ENCODE measurements at regions not wholly inside any gene's neighbourhood (a gene's known extent, or its start where the extent isn't known, plus 50 kb on each side); places are given as distances from the start of the nearest gene placed in this dataset.
"Not testable (repeated sequence)": the region's sequence is repeated elsewhere in the genome, so short reads cannot be mapped to it uniquely, and the experiment has no call there.

DNA sequence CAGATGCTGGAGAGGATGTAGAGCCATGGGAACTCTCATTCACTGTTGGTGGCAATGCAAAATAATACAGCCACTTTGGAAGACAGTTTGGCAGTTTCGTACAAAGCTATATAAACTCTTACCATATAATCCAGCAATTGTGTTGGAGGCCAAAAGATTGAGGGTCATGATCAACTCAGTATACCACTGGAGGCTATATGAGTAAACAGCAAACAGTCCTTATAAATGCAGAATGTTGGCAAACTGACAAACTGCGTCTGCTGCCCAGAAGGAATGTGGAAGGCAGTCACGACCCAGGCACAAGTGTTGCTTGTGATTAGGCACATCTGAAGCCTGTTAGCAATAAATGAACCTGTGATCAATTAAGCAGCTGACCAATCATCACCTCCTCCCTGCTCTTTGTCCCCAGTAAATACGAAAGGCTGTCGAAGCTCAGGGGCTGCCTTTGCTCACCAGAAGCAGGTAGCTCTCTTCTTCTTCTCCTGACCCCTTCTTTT, 98.1 kb upstream of the SPOPL start:
- no peak for DNase-seq

- no peak for DNase-seq
Observed at GRCh38 chr2:138414014-138414413, 87.6 kb upstream of the SPOPL start.

DNA sequence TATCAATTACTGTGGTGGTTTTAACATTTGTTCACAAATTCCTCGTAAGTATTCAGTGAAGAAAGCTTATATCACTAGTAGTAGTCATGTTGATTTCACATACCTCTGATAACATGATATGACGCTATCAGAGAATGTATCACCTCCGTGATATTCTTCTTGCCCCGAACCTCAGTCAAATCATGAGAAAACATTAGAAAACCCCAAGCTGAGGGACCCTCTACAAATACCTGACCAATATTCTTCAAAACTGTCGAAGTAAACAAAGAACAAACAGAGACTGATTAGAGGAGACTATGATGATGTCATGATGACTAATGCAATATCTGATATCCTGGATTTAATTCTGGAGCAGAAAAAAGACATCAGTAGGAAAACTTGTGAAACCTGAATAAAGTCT, 85.6 kb upstream of the SPOPL start:
- no peak for DNase-seq

- no peak for DNase-seq
Observed at GRCh38 chr2:138418453-138418852, 83.1 kb upstream of the SPOPL start.

DNA sequence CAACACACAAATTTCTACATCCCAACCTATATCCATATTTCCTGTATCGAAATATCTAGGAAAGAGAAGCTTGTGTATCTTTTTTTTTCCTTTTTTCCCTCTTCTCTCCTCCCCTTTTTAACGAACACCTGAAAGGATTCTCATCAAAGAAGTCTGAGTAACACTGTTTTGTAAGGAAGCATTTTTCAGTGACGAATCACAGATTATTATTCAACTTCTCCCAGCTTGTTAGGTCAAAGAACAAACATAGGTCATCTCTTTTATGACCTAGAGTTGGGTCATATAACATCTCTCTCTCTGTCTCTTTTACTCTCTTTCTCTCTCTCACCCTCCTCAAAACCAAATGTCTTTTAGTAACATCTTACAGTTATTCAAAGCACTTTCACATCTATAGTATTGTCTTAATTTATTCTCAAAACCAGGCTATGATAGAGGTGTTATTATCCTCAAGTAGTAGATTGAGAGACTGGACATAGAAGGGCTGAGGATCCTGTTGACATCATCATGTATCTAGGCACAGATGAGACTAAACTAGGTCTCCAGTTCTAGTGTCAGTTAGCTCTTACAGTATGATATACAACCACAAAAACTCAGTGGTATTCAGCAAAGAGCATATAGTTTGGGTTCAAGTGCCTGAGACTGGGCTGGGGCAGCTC, 80.1 kb upstream of the SPOPL start:
- no peak for DNase-seq

DNA sequence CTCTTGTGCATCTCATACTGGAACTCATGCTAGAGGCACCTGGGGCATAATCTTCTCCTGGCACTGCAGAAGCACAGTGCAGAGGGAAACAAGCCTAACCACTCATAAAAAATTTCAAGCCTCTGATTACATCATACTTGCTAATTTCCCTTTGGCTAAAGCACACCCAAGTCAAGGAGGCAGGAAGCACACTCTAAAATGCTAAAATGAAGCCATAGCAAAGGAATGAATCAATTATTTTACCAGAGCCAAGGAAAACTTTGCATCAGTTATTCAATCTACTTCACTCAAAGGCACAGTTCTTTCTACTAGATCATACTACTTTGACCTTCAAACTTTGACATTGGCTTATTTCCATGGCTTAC, 79.6 kb upstream of the SPOPL start:
- DNase-seq: no peak

- no peak for DNase-seq
Observed at GRCh38 chr2:138423198-138423597, 78.4 kb upstream of the SPOPL start.

GRCh38 chr2:138423745-138424144, 77.8 kb upstream of the SPOPL start:
- no peak for DNase-seq

DNA sequence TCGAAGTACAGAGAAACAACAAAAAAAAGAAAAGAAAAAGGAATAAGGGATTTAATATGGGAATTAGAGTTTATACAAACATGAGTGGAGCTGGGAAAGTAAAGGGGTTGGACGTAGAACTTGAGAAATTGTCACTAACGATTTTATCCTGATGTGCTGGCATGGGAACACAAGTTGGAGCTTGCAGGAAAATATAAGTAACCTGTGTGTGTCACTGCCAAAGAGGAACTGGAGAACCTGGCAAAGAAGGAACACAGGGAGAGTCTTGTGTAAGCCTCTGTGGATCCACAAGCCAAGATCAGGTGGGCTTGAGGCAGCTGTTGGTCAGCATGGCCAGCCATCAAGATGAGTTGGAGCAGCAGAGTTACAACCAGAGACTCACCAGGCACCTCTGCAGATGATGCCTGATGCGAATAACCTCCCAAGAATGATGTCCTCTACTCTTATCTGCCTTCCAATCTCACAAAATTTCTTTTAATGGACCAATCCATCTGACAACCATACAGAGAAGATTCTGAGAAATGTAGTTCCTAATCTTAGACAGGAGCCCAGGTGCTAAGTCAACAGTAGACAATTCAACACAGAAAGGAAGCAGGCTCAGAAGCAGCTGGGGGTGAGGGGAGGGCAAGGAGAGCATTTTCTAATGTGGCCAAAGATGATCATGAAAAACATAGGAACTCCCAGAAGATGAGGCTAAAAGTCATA, 77.0 kb upstream of the SPOPL start:
- DNase-seq: no peak

GRCh38 chr2:138426116-138426515, 75.5 kb upstream of the SPOPL start:
- not testable (repeated sequence) for DNase-seq

GRCh38 chr2:138428710-138429440, 72.7 kb upstream of the SPOPL start:
- DNase-seq: no peak

DNA sequence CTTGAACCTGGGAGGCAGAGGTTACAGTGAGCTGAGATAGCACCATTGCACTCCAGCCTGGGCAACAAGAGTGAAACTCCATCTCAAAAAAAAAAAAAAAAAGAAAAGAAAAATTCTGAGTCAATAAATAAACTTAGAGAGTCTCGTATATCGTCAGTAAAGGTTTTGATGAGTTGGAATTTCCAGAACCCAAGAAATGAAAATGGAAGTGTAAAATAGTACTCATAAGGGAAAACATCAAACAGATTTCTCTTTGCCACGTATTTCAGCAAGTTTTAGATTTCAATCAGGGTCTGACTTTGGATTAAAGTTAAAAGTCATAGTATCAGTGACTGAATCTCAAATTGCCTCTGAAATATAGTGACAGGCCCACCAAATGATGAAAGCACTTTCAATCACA, 71.4 kb upstream of the SPOPL start:
- DNase-seq: no peak

- no peak for DNase-seq
Observed at GRCh38 chr2:138432971-138433370, 68.6 kb upstream of the SPOPL start.

DNA sequence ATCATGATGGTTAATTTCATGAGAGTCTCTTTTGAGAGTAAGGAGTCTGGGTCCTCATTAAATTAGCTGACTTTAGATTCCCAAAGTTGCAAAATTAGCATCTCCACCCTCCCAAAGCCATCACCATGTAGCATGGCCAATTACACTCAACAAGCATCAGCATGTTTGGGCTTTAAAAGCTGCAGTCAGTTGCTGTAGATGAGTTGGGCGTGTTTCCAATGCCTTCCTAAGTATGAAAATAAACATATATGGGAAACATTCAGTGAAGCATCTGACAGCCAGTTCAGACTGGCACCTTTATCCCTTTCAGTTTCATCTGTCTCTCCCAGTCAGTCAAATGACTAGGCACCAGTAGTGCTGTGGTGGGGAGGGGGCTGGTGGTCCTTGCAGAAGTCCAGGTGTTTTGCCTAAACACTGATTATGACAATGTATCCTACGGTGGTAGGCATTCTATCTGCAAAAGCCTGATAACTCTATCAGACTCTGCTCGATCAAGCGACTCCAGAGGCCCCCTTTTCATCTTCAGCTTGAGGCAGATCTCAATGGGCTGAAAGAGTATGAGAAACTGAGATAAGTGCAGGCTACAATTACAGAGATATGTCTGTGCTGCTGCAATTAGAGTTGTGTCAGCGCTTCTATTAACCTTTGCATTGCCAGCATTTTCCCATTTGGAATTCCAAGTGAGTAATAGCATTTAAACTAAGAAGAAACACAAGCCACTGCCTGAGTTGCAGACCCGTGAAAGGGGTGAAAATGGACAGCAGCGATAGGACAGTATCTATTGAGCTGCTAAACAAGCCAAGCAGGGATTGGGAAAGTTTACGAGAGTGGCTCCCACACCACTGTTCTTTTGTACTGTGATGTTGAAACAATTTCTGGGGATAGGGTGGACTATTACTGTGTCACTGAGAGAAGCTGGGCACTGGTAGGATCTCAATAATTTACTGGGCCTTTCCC, 67.3 kb upstream of the SPOPL start:
- no peak for DNase-seq

GRCh38 chr2:138435701-138436100, 65.9 kb upstream of the SPOPL start:
- no peak for DNase-seq

DNA sequence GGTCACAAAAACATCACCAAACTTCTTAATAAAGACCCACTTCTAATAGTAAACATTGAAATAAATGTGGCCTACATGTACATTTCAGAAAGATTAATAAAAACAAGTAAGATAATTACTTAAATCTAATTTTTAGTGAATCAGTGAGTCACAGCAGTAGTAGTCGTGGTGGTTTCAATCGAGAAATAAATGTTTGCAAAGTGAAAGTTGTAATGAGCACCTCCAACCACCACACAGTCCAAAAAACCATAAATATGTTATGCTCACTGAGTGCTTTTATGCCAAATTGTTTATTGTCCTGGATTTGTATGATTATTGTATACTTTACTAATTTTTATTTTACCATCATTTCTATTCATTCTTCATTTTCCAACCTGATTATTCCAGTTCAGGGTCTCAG, 61.8 kb upstream of the SPOPL start:
- DNase-seq: no peak

- DNase-seq: no peak
Observed at GRCh38 chr2:138440759-138441158, 60.8 kb upstream of the SPOPL start.

- DNase-seq: no peak
Observed at GRCh38 chr2:138441916-138442315, 59.7 kb upstream of the SPOPL start.

GRCh38 chr2:138444411-138444810, 57.2 kb upstream of the SPOPL start:
- DNase-seq: no peak

GRCh38 chr2:138445227-138445626, 56.3 kb upstream of the SPOPL start:
- no peak for DNase-seq

DNA sequence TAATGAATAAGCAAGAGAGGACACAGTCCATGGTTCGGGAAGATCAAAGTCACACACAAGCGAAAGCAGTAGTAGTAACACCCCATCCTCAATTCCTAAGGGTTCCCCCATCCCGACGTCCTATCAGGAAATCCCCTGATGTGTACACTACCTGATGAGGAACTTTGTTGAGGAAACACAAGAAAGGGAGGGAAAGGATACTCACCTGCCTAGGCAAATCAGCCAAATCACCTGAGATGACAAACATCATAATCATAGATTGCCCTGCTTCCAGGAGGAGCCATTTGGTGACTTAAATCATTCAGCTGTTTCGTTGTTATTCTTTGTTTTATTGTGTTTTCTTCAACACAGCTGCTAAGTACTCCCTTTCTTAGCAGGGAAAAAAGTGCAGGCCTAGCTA, 55.5 kb upstream of the SPOPL start:
- no peak for DNase-seq

DNA sequence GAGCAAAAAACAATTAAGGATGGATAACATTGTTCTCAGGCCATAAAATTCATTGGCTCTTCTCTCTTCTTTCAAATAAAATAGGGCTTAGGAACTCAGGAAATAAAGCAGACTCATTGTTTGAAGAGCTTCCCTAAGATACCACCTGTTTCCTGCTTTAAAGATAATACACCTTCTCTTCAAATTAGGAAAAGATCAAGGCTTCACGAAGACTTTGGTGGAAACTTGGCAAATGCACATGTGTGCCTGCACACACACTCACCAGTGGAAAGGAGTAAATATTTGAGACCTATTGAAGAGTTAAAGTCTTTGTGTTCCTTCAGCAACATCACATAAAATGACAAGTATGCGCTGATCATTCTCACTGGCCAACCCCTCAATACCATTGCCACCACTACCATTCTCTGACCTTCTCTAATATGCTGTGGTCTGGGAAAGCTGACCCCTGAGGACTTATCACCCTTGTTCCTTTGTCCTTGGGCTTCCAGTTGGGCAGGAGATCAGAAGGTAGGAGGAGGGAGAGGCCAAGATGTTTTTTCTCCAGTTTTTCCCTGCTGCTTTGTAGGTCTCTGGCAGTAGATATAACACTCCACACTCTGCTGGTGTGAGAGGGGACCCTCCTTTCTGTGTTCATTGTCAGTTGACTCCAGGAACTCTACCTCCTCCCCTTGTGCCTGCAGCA, 53.5 kb upstream of the SPOPL start:
- DNase-seq: no peak

All from activated CD4-positive, alpha-beta T cell treated with anti-CD3 and anti-CD28 coated beads, Interleukin-2, Interleukin-6, amounts not matched to agents 100 ng/mL and 50 ng/mL, durations not matched to agents 16 hours and 8 hours (primary cell).